ENCODE measurements at regions not wholly inside any gene's neighbourhood (a gene's known extent, or its start where the extent isn't known, plus 50 kb on each side); places are given as distances from the start of the nearest gene placed in this dataset.
A peak's percentile ranks its signal among the peaks of the same experiment; 100 is the strongest.

- H3K4me3 ChIP-seq (ENCODE audit: low read depth, low read length), result no peak overlapping the region
- no peak for TF ChIP-seq CTCF (IDR thresholded peaks at IDR 0.05; ENCODE audit: low read depth, low read length)
Measured at GRCh38 chr12:24034160-24034559, 84.7 kb upstream of the SOX5 start.

- no peak overlapping the region for H3K4me3 ChIP-seq (ENCODE audit: low read depth, low read length)
- no peak for TF ChIP-seq CTCF (IDR thresholded peaks at IDR 0.05; ENCODE audit: low read depth, low read length)
Measured at GRCh38 chr12:24027352-24027751, 77.9 kb upstream of the SOX5 start.

- no peak overlapping the region for H3K4me3 ChIP-seq (ENCODE audit: low read depth, low read length)
- peak; percentile 42; the same call in 1 of the 2 replicates for TF ChIP-seq CTCF (IDR thresholded peaks at IDR 0.05; ENCODE audit: low read depth, low read length)
Measured at GRCh38 chr12:24025153-24025798, 75.8 kb upstream of the SOX5 start.

- TF ChIP-seq CTCF (IDR thresholded peaks at IDR 0.05; ENCODE audit: low read depth, low read length), result no peak
- no peak overlapping the region for H3K4me3 ChIP-seq (ENCODE audit: low read depth, low read length)
Measured at GRCh38 chr12:24023081-24023480, 73.6 kb upstream of the SOX5 start.

GRCh38 chr12:24021164-24021502, 71.7 kb upstream of the SOX5 start:
- TF ChIP-seq CTCF (IDR thresholded peaks at IDR 0.05; ENCODE audit: low read depth, low read length), result no peak
- H3K4me3 ChIP-seq (ENCODE audit: low read depth, low read length), result no peak overlapping the region

GRCh38 chr12:24020397-24021163, 71.1 kb upstream of the SOX5 start:
- H3K4me3 ChIP-seq (ENCODE audit: low read depth, low read length), result no peak overlapping the region
- no peak for TF ChIP-seq CTCF (IDR thresholded peaks at IDR 0.05; ENCODE audit: low read depth, low read length)

GRCh38 chr12:24015833-24016160, 66.3 kb upstream of the SOX5 start:
- no peak overlapping the region for H3K4me3 ChIP-seq (ENCODE audit: low read depth, low read length)
- no peak for TF ChIP-seq CTCF (IDR thresholded peaks at IDR 0.05; ENCODE audit: low read depth, low read length)
